Duodenal mucosa (tissue), 2 donors: ENCODE measurements at regions not wholly inside any gene's neighbourhood (a gene's known extent, or its start where the extent isn't known, plus 50 kb on each side); places are given as distances from the start of the nearest gene placed in this dataset.
"Not testable (repeated sequence)": the region's sequence is repeated elsewhere in the genome, so short reads cannot be mapped to it uniquely, and the experiment has no call there.

Source experiments
- H3K27ac ChIP-seq: one replicate; pipeline ENCODE4 v1.7.0; 2013; ENCODE audit warnings: low read depth, low read length
- H3K27me3 ChIP-seq, 2 donors: one replicate each; pipeline ENCODE4 v1.7.0; 2013; ENCODE audit warnings: low read length in 2 of 2, control low read depth in 1 of 2; ENCODE audit not compliant: insufficient read depth in 2 of 2, control insufficient read depth in 1 of 2
- H3K36me3 ChIP-seq, 2 donors: one replicate each; pipeline ENCODE4 v1.7.0; 2013; ENCODE audit warnings: low read length in 2 of 2, control low read depth in 1 of 2; ENCODE audit not compliant: insufficient read depth in 2 of 2, control insufficient read depth in 1 of 2
- H3K4me1 ChIP-seq, 2 donors: one replicate each; pipeline ENCODE4 v1.7.0; 2013; ENCODE audit warnings: low read length in 2 of 2, control low read depth in 1 of 2; ENCODE audit not compliant: insufficient read depth in 2 of 2, control insufficient read depth in 1 of 2
- H3K4me3 ChIP-seq, 2 donors: one replicate each; pipeline ENCODE4 v1.7.0; 2013; ENCODE audit warnings: low read length in 2 of 2, low read depth in 1 of 2
- H3K9ac ChIP-seq, 2 donors: one replicate each; pipeline ENCODE4 v1.7.0; 2013; ENCODE audit warnings: low read length in 2 of 2, low read depth in 1 of 2
- H3K9me3 ChIP-seq, 2 donors: one replicate each; pipeline ENCODE4 v1.7.0; 2013; ENCODE audit warnings: low read length in 2 of 2, control low read depth in 1 of 2; ENCODE audit not compliant: control insufficient read depth in 1 of 2

DNA sequence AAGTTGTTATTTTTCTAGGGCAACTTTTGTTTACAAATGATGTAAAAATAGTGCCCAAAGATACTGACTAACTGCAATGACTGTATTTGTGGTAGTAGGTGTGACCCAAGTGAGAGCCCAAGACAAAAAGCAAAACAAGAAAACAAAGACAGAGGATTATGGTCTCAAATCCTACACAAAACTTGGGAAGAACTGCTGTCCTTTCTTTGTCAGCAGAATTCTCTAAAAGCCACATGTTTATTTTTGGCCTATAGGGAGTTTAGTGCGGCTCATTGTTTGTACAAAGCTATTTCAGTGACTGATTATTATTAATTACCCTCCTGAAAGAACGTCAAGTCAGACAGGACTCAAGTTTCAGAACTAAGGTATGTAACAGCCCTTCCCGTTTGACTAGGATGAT is 509.2 kb upstream of the SLC35B3 start:
- no peaks in the 10 kb centered on the region for H3K27me3 ChIP-seq
- H3K36me3 ChIP-seq = no peaks in the 10 kb centered on the region
- H3K9me3 ChIP-seq = no peaks in the 10 kb centered on the region
- H3K27ac ChIP-seq = no peak overlapping the region
- no peak overlapping the region for H3K9ac ChIP-seq
- H3K4me3 ChIP-seq = no peak overlapping the region
- no peaks in the 10 kb centered on the region for H3K4me1 ChIP-seq

DNA sequence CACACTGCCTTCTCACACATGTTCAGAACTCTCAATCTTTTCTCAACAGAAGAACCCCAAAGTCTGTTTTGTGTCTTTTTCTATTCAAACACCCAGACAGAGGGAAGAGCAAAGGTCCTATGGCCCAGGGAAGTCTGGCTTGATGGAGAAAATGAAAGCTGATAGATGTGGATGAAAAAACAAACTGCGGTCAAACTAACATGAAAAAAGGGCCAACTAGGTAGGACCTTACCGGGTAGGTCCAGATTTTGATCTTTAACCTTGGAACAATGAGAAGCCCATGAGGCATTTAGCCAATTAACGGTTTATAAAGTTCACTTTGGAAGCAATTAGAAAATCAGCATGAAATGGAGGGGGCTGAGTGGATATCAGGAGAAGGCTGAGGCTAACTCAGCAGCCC is 507.7 kb upstream of the SLC35B3 start:
- H3K27me3 ChIP-seq = no peaks in the 10 kb centered on the region
- H3K9ac ChIP-seq = no peak overlapping the region
- no peak overlapping the region for H3K27ac ChIP-seq
- H3K4me1 ChIP-seq = no peaks in the 10 kb centered on the region
- H3K9me3 ChIP-seq = no peaks in the 10 kb centered on the region
- H3K36me3 ChIP-seq = no peaks in the 10 kb centered on the region
- no peak overlapping the region for H3K4me3 ChIP-seq

DNA sequence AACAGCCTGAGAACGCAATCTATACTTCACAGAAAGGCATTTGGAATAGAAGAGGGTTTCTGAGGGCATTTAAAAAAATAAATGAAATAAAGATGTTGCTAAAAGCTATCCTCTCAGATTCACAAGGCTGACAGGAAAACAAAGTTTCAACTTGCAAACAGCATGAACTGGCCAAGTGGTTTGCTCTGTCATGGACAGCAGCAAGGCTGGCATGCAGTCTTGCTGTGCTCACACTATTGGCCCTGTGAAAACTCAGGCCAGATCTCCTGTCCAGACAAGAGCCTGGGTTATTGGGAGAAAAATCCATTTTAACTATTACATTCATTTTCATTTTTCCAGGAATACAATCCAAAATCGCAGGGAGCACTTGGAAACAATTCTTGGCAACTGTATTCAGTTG is 506.2 kb upstream of the SLC35B3 start:
- Histone ChIP-seq H3K27ac (no peak overlapping the region), H3K4me1 (no peaks in the 10 kb centered on the region), H3K9ac (no peak overlapping the region), H3K9me3 (no peaks in the 10 kb centered on the region), H3K4me3 (no peak overlapping the region), H3K27me3 (no peaks in the 10 kb centered on the region), H3K36me3 (no peaks in the 10 kb centered on the region)

DNA sequence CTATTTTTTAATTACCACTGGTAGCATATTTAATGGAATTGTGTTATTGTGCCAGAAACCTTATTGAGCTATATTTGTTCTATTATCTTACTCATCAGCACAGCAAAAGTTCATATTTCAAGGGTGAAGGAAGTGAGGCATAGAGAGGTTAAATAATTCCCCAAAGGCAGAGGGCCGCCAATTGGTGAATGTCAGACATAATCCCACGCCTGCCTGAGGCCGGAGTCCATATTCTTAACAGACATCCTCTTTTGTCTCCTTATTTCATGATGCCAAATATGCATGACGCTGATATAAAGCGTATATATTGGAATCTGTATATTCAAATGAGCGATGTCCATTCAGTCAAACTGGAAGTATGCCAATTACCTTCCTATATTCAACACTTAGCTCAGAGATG is 505.0 kb upstream of the SLC35B3 start:
- no peaks in the 10 kb centered on the region for H3K36me3 ChIP-seq

DNA sequence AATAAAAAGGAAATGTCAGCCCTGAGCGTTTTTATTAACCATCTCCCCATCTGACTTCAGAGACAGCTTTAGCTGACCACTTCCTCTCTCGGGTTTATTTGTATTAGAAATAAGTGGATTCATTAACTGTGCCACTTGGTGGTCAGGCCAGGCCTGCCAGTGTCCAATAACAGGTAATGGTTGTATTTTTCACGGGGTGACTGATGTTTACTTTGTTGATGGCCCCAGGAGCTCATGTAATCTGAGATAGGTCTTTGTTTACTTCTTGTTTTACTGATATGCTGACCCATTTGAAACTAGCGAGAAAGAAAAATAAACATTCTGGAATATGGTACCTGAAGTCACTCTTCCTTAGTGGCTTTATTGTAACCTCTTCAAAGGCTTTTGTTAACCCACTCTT is 504.3 kb upstream of the SLC35B3 start:
- H3K27ac ChIP-seq = no peak overlapping the region
- no peaks in the 10 kb centered on the region for H3K4me1 ChIP-seq
- H3K36me3 ChIP-seq = no peaks in the 10 kb centered on the region
- no peak overlapping the region for H3K4me3 ChIP-seq
- H3K9me3 ChIP-seq = no peaks in the 10 kb centered on the region
- H3K27me3 ChIP-seq = no peaks in the 10 kb centered on the region
- no peak overlapping the region for H3K9ac ChIP-seq

More for the DNA sequence above, 505.0 kb upstream of the SLC35B3 start:
- no peak overlapping the region for H3K27ac ChIP-seq
- H3K9me3 ChIP-seq = no peaks in the 10 kb centered on the region
- H3K27me3 ChIP-seq = no peaks in the 10 kb centered on the region
- no peak overlapping the region for H3K4me3 ChIP-seq
- H3K4me1 ChIP-seq = no peaks in the 10 kb centered on the region
- no peak overlapping the region for H3K9ac ChIP-seq

DNA sequence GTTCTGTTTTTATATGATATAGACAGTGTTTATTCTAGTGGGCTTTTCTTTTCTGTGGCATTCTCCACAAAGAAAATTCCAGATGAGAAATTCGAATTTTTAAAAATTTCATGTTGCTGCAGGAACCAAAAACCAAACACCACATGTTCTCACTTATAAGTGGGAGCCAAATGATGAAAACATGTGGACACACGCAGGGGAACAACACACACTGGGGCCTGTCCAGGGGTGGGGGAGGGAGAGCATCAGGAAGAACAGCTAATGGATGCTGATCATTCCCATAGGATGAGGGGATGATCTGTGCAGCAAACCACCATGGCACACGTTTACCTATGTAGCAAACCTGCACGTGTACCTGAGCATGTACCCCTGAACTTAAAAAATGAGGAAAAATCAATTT is 499.0 kb upstream of the SLC35B3 start:
- no peaks in the 10 kb centered on the region for H3K36me3 ChIP-seq

DNA sequence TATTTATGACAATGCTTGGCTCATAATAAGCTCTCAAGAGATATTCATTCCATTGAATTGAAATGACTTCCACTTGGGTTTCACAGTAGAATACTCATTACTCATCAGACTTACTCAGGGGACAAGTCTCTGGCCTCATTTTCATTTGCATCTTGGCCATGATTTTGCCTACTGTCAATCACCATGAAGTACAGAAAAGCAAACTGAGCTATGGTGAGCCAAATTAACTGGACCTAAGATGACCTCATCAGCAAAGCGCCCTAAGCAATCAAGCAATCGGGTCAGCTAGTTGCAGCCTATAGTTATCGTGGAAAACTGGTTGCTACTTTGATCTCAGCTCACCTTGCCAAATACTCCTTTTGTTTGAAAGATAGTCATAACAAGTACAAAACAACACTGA is 494.7 kb upstream of the SLC35B3 start:
- Histone ChIP-seq H3K4me1 (no peaks in the 10 kb centered on the region), H3K27ac (no peak overlapping the region), H3K27me3 (no peaks in the 10 kb centered on the region), H3K36me3 (no peaks in the 10 kb centered on the region), H3K4me3 (no peak overlapping the region), H3K9ac (no peak overlapping the region), H3K9me3 (no peaks in the 10 kb centered on the region)

More for the DNA sequence above, 499.0 kb upstream of the SLC35B3 start:
- Histone ChIP-seq H3K27ac (no peak overlapping the region), H3K4me3 (no peak overlapping the region), H3K9ac (no peak overlapping the region), H3K27me3 (no peaks in the 10 kb centered on the region), H3K4me1 (no peaks in the 10 kb centered on the region), H3K9me3 (no peaks in the 10 kb centered on the region)

DNA sequence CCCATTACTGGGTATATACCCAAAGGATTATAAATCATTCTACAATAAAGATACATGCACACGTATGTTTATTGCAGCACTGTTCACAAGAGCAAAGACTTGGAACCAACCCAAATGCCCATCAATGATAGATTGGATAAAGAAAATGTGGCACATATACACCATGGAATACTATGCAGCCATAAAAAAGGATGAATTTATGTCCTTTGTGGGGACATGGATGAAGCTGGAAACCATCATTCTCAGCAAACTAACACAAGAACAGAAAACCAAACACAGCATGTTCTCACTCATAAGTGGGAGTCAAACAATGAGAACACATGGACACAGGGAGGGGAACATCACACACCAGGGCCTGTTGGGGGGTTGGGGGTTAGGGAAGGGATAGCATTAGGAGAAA is 484.9 kb upstream of the SLC35B3 start:
- not testable (repeated sequence) for H3K4me3 ChIP-seq, H3K27ac ChIP-seq

DNA sequence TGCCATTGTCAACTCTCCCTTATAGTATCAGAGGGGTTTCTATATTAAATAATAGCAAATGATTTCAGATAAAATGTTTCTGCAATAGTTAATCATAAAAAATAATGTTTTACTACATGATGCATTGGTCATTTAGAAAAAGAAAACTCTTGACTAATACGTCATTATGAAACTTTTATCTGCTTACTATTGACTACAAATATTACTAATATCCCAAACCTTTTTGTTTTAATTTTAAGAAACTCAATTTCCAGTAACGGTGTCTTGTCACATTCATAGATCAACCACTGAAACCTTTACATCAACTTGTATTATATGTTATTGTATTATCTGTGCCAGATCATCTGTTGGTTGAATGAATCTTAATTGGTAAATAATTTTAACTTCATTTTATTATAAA is 482.9 kb upstream of the SLC35B3 start:
- H3K9me3 ChIP-seq = peaks cover 0 to 2% of the 10 kb centered on the region in 2 donors
- no peaks in the 10 kb centered on the region for H3K4me1 ChIP-seq
- no peak overlapping the region for H3K27ac ChIP-seq
- no peak overlapping the region for H3K4me3 ChIP-seq
- no peak overlapping the region for H3K9ac ChIP-seq
- H3K27me3 ChIP-seq = no peaks in the 10 kb centered on the region
- no peaks in the 10 kb centered on the region for H3K36me3 ChIP-seq

More for the DNA sequence above, 484.9 kb upstream of the SLC35B3 start:
- not testable (repeated sequence) for H3K36me3 ChIP-seq, H3K9me3 ChIP-seq, H3K4me1 ChIP-seq, H3K9ac ChIP-seq, H3K27me3 ChIP-seq

DNA sequence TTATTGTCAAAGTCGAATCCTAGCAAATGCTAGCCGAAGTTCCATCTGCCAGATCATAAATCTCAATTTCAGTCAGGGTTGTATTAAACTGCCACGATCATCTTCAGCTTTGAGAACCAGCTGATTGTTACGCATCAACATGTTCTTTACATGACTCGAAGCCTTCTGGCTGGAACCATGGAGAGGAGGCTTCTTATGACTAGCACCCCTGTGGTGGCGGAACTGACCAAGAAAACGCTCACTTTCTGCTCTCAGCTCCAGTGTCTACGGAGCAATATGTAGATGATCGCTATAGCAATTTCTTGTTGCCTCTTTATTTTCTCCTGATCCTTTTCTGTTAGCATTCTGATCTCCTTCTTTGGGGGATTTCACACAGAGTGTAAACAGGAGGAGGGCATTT is 479.4 kb upstream of the SLC35B3 start:
- Histone ChIP-seq H3K36me3 (no peaks in the 10 kb centered on the region), H3K27ac (no peak overlapping the region), H3K27me3 (no peaks in the 10 kb centered on the region), H3K9ac (no peak overlapping the region), H3K4me3 (no peak overlapping the region), H3K4me1 (no peaks in the 10 kb centered on the region), H3K9me3 (peaks cover 0 to 5% of the 10 kb centered on the region in 2 donors)

DNA sequence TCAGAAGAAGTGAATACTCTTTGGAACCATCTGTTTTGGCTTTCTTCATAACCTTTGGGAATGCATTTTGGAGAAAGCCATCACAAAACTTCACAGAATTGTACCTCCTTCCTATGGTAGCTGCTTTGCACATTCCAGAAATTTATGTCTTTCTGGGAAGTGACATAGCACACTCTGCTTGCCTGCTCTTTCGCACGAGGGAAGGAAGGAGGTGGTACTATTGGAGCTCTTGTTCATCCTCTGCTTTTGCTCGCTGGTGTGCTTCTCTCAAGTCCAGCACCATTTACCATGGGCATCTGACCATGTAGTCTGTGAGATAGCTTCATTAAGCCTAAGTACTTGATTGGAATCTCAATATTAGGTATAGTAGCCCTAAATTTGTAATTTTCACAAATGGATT is 473.3 kb upstream of the SLC35B3 start:
- Histone ChIP-seq H3K27me3 (no peaks in the 10 kb centered on the region), H3K9me3 (peaks cover 0 to 3% of the 10 kb centered on the region in 2 donors), H3K4me1 (no peaks in the 10 kb centered on the region), H3K27ac (no peak overlapping the region), H3K36me3 (no peaks in the 10 kb centered on the region), H3K9ac (no peak overlapping the region), H3K4me3 (no peak overlapping the region)
